ENCODE measurements at regions not wholly inside any gene's neighbourhood (a gene's known extent, or its start where the extent isn't known, plus 50 kb on each side); places are given as distances from the start of the nearest gene placed in this dataset.

- TF ChIP-seq CTCF (IDR thresholded peaks at IDR 0.05; ENCODE audit: poor library complexity) = peak; percentile 82
- no peak for TF ChIP-seq EZH2 (IDR thresholded peaks at IDR 0.05; ENCODE audit: borderline replicate concordance)
Observed at GRCh38 chr12:104877103-104877705, 80.9 kb downstream of the SLC41A2 start.
